NT2/D1 (cell line): ENCODE measurements at regions not wholly inside any gene's neighbourhood (a gene's known extent, or its start where the extent isn't known, plus 50 kb on each side); places are given as distances from the start of the nearest gene placed in this dataset.
"Not testable (repeated sequence)": the region's sequence is repeated elsewhere in the genome, so short reads cannot be mapped to it uniquely, and the experiment has no call there.

Experiments used
- DNase-seq: peaks from one replicate; pipeline ENCODE4 v3.0.0-alpha.2; 2011; ENCODE audit warnings: low read depth, low spot score
- H3K27me3 ChIP-seq: 2 replicates; pipeline ENCODE4 v1.6.0; 2011; ENCODE audit warnings: mild to moderate bottlenecking; ENCODE audit not compliant: insufficient read length, insufficient read depth
- H3K36me3 ChIP-seq: 2 replicates; pipeline ENCODE4 v1.6.1; 2011; ENCODE audit warnings: mild to moderate bottlenecking, low read length, mixed read lengths; ENCODE audit not compliant: insufficient read depth, insufficient read length
- H3K4me1 ChIP-seq: 2 replicates; pipeline ENCODE4 v1.5.1; 2011; ENCODE audit not compliant: insufficient read depth, insufficient read length
- H3K4me3 ChIP-seq: 2 replicates; pipeline ENCODE4 v1.5.1; 2011; ENCODE audit warnings: low read depth; ENCODE audit not compliant: insufficient read length
- H3K9ac ChIP-seq: 2 replicates; pipeline ENCODE4 v1.6.0; 2011; ENCODE audit warnings: low read depth; ENCODE audit not compliant: insufficient read length
- H3K9me3 ChIP-seq: 2 replicates; pipeline ENCODE4 v1.5.1; 2011; ENCODE audit warnings: mild to moderate bottlenecking, low read length; ENCODE audit not compliant: insufficient read depth
- SUZ12 ChIP-seq: IDR thresholded peaks from 2 replicates; pipeline ENCODE4 v1.6.1; 2011; ENCODE audit not compliant: insufficient read length, insufficient read depth; ENCODE audit errors: extremely low read depth
- YY1 ChIP-seq: IDR thresholded peaks from 2 replicates; pipeline ENCODE4 v1.6.1; 2011; ENCODE audit not compliant: insufficient read length, insufficient read depth
- ZNF274 ChIP-seq: IDR thresholded peaks from 2 replicates; pipeline ENCODE4 v1.6.1; 2011; ENCODE audit warnings: mild to moderate bottlenecking, low read depth, low read length

- no peak for TF ChIP-seq SUZ12
- TF ChIP-seq YY1, result no peak
- no peak for TF ChIP-seq ZNF274
These were observed 91.2 kb upstream of the EXOC2 start for GRCh38 chr6:783966-784735.

GRCh38 chr6:782141-782540 lies 89.2 kb upstream of the EXOC2 start:
- Histone ChIP-seq H3K4me3 (no peak overlapping the region), H3K4me1 (no peaks in the 10 kb centered on the region), H3K9ac (no peak overlapping the region), H3K9me3 (no peaks in the 10 kb centered on the region), H3K27me3 (no peaks in the 10 kb centered on the region), H3K36me3 (no peaks in the 10 kb centered on the region)
- DNase-seq, result no peak
- TF ChIP-seq SUZ12 (no peak), YY1 (no peak), ZNF274 (no peak)

More at GRCh38 chr6:783966-784735, 91.2 kb upstream of the EXOC2 start:
- Histone ChIP-seq H3K4me1 (no peaks in the 10 kb centered on the region), H3K9me3 (no peaks in the 10 kb centered on the region), H3K4me3 (no peak overlapping the region), H3K36me3 (no peaks in the 10 kb centered on the region), H3K27me3 (no peaks in the 10 kb centered on the region), H3K9ac (no peak overlapping the region)
- no peak for DNase-seq

- DNase-seq, result no peak
- no peaks in the 10 kb centered on the region for H3K9me3 ChIP-seq
- TF ChIP-seq YY1, result no peak
- H3K4me3 ChIP-seq, result no peak overlapping the region
- no peaks in the 10 kb centered on the region for H3K36me3 ChIP-seq
- H3K4me1 ChIP-seq, result no peaks in the 10 kb centered on the region
- H3K9ac ChIP-seq, result no peak overlapping the region
- H3K27me3 ChIP-seq, result no peaks in the 10 kb centered on the region
These were observed 88.5 kb upstream of the EXOC2 start for GRCh38 chr6:781350-781961.

GRCh38 chr6:780706-781105 lies 87.8 kb upstream of the EXOC2 start:
- H3K4me3 ChIP-seq, result no peak overlapping the region
- no peaks in the 10 kb centered on the region for H3K4me1 ChIP-seq
- H3K27me3 ChIP-seq, result no peaks in the 10 kb centered on the region
- H3K9ac ChIP-seq, result no peak overlapping the region
- H3K9me3 ChIP-seq, result no peaks in the 10 kb centered on the region
- no peak for DNase-seq
- no peak for TF ChIP-seq SUZ12
- no peak for TF ChIP-seq ZNF274
- TF ChIP-seq YY1, result no peak
- H3K36me3 ChIP-seq, result no peaks in the 10 kb centered on the region

GRCh38 chr6:776951-777350 lies 84.0 kb upstream of the EXOC2 start:
- TF ChIP-seq YY1, result no peak
- TF ChIP-seq ZNF274, result no peak
- no peak for TF ChIP-seq SUZ12
- H3K4me1 ChIP-seq, result no peaks in the 10 kb centered on the region
- no peaks in the 10 kb centered on the region for H3K9me3 ChIP-seq
- H3K9ac ChIP-seq, result no peak overlapping the region
- no peaks in the 10 kb centered on the region for H3K27me3 ChIP-seq
- no peak overlapping the region for H3K4me3 ChIP-seq
- DNase-seq, result no peak
- H3K36me3 ChIP-seq, result no peaks in the 10 kb centered on the region

- TF ChIP-seq SUZ12 (no peak), YY1 (no peak), ZNF274 (no peak)
These were observed 83.6 kb upstream of the EXOC2 start for GRCh38 chr6:776528-776931.

GRCh38 chr6:775863-776262 lies 82.9 kb upstream of the EXOC2 start:
- TF ChIP-seq YY1, result no peak
- TF ChIP-seq ZNF274, result no peak
- TF ChIP-seq SUZ12, result no peak
- Histone ChIP-seq H3K9me3 (no peaks in the 10 kb centered on the region), H3K4me1 (no peaks in the 10 kb centered on the region), H3K9ac (no peak overlapping the region), H3K27me3 (no peaks in the 10 kb centered on the region), H3K4me3 (no peak overlapping the region), H3K36me3 (no peaks in the 10 kb centered on the region)
- no peak for DNase-seq

More at GRCh38 chr6:776528-776931, 83.6 kb upstream of the EXOC2 start:
- no peaks in the 10 kb centered on the region for H3K9me3 ChIP-seq
- DNase-seq, result no peak
- no peak overlapping the region for H3K4me3 ChIP-seq
- no peaks in the 10 kb centered on the region for H3K36me3 ChIP-seq
- no peak overlapping the region for H3K9ac ChIP-seq
- H3K4me1 ChIP-seq, result no peaks in the 10 kb centered on the region
- H3K27me3 ChIP-seq, result no peaks in the 10 kb centered on the region

- not testable (repeated sequence) for H3K4me1 ChIP-seq, H3K27me3 ChIP-seq, H3K9me3 ChIP-seq, DNase-seq, H3K9ac ChIP-seq, H3K4me3 ChIP-seq, H3K36me3 ChIP-seq
These were observed 78.7 kb upstream of the EXOC2 start for GRCh38 chr6:771683-772082.
